ENCODE measurements at regions not wholly inside any gene's neighbourhood (a gene's known extent, or its start where the extent isn't known, plus 50 kb on each side); places are given as distances from the start of the nearest gene placed in this dataset.

GRCh38 chr4:92101737-92102172 lies 202.0 kb upstream of the GRID2 start:
- H3K27ac ChIP-seq (ENCODE audit: low read depth in 2 of 2, low read length in 1 of 2): no peak overlapping the region
- H3K4me2 ChIP-seq: no peak overlapping the region
- no peaks in the 10 kb centered on the region for H3F3A ChIP-seq (replicated peaks; ENCODE audit: insufficient read depth)
- H3K36me3 ChIP-seq (replicated peaks in 1 of 2; ENCODE audit: control insufficient read depth in 1 of 2, insufficient read depth in 2 of 2, low read length in 1 of 2): no peaks in the 10 kb centered on the region
- ChIA-PET POLR2A (no interaction called here), CTCF (no interaction called here)
- H3K4me1 ChIP-seq (ENCODE audit: control insufficient read depth in 1 of 2, insufficient read depth in 2 of 2, low read depth in 1 of 2, low read length in 1 of 2): peaks cover 0 to 7% of the 10 kb centered on the region in 2 experiments; a peak in 2 of 4 replicates
- H3K4me3 ChIP-seq (ENCODE audit: low read depth in 2 of 2, low read length in 1 of 2): no peak overlapping the region
- no peak overlapping the region for H3K9ac ChIP-seq
- no peaks in the 10 kb centered on the region for H3K27me3 ChIP-seq (ENCODE audit: insufficient read depth)
- no peaks in the 10 kb centered on the region for H3K9me3 ChIP-seq
- H2AFZ ChIP-seq (ENCODE audit: low read depth): no peak overlapping the region
- DNase-seq: no peak
- H3K9me2 ChIP-seq: no peaks in the 10 kb centered on the region
- no peaks in the 10 kb centered on the region for H3K79me2 ChIP-seq (ENCODE audit: insufficient read depth)
- TF ChIP-seq SMC3 (IDR thresholded peaks at IDR 0.05; ENCODE audit: low read depth, low read length) (no peak), TEAD4 (IDR thresholded peaks at IDR 0.05; ENCODE audit: borderline replicate concordance, insufficient read depth) (no peak), POLR2AphosphoS5 (IDR thresholded peaks at IDR 0.05; ENCODE audit: low read depth, low read length) (no peak), JUND (IDR thresholded peaks at IDR 0.05) (no peak), NFIC (IDR thresholded peaks at IDR 0.05; ENCODE audit: borderline replicate concordance) (no peak), CHD2 (IDR thresholded peaks at IDR 0.05; ENCODE audit: low read length, partially characterized antibody) (no peak), TAF1 (IDR thresholded peaks at IDR 0.05; ENCODE audit: borderline replicate concordance, low read depth, low read length) (no peak), RXRA (IDR thresholded peaks at IDR 0.05; ENCODE audit: borderline replicate concordance, low read depth) (no peak), EZH2phosphoT487 (IDR thresholded peaks at IDR 0.05; ENCODE audit: borderline replicate concordance, low read depth) (no peak), RAD21 (IDR thresholded peaks at IDR 0.05; ENCODE audit: low read length) (no peak), IRF3 (IDR thresholded peaks at IDR 0.05; ENCODE audit: low read depth, low read length) (no peak), RFX5 (IDR thresholded peaks at IDR 0.05; ENCODE audit: low read length) (no peak), RCOR1 (IDR thresholded peaks at IDR 0.05; ENCODE audit: low read length) (no peak), MEF2A (IDR thresholded peaks at IDR 0.05; ENCODE audit: borderline replicate concordance, low read depth) (no peak)
- TF ChIP-seq, protein P1, sequence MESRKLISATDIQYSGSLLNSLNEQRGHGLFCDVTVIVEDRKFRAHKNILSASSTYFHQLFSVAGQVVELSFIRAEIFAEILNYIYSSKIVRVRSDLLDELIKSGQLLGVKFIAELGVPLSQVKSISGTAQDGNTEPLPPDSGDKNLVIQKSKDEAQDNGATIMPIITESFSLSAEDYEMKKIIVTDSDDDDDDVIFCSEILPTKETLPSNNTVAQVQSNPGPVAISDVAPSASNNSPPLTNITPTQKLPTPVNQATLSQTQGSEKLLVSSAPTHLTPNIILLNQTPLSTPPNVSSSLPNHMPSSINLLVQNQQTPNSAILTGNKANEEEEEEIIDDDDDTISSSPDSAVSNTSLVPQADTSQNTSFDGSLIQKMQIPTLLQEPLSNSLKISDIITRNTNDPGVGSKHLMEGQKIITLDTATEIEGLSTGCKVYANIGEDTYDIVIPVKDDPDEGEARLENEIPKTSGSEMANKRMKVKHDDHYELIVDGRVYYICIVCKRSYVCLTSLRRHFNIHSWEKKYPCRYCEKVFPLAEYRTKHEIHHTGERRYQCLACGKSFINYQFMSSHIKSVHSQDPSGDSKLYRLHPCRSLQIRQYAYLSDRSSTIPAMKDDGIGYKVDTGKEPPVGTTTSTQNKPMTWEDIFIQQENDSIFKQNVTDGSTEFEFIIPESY (IDR thresholded peaks at IDR 0.05; ENCODE audit: borderline replicate concordance, low read depth): no peak
- TF ChIP-seq, protein P2, sequence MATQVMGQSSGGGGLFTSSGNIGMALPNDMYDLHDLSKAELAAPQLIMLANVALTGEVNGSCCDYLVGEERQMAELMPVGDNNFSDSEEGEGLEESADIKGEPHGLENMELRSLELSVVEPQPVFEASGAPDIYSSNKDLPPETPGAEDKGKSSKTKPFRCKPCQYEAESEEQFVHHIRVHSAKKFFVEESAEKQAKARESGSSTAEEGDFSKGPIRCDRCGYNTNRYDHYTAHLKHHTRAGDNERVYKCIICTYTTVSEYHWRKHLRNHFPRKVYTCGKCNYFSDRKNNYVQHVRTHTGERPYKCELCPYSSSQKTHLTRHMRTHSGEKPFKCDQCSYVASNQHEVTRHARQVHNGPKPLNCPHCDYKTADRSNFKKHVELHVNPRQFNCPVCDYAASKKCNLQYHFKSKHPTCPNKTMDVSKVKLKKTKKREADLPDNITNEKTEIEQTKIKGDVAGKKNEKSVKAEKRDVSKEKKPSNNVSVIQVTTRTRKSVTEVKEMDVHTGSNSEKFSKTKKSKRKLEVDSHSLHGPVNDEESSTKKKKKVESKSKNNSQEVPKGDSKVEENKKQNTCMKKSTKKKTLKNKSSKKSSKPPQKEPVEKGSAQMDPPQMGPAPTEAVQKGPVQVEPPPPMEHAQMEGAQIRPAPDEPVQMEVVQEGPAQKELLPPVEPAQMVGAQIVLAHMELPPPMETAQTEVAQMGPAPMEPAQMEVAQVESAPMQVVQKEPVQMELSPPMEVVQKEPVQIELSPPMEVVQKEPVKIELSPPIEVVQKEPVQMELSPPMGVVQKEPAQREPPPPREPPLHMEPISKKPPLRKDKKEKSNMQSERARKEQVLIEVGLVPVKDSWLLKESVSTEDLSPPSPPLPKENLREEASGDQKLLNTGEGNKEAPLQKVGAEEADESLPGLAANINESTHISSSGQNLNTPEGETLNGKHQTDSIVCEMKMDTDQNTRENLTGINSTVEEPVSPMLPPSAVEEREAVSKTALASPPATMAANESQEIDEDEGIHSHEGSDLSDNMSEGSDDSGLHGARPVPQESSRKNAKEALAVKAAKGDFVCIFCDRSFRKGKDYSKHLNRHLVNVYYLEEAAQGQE (IDR thresholded peaks at IDR 0.05; ENCODE audit: low read depth, low read length): no peak
- TF ChIP-seq, protein P3, sequence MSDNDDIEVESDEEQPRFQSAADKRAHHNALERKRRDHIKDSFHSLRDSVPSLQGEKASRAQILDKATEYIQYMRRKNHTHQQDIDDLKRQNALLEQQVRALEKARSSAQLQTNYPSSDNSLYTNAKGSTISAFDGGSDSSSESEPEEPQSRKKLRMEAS (IDR thresholded peaks at IDR 0.05; ENCODE audit: low read depth): no peak
- TF ChIP-seq, protein P4, sequence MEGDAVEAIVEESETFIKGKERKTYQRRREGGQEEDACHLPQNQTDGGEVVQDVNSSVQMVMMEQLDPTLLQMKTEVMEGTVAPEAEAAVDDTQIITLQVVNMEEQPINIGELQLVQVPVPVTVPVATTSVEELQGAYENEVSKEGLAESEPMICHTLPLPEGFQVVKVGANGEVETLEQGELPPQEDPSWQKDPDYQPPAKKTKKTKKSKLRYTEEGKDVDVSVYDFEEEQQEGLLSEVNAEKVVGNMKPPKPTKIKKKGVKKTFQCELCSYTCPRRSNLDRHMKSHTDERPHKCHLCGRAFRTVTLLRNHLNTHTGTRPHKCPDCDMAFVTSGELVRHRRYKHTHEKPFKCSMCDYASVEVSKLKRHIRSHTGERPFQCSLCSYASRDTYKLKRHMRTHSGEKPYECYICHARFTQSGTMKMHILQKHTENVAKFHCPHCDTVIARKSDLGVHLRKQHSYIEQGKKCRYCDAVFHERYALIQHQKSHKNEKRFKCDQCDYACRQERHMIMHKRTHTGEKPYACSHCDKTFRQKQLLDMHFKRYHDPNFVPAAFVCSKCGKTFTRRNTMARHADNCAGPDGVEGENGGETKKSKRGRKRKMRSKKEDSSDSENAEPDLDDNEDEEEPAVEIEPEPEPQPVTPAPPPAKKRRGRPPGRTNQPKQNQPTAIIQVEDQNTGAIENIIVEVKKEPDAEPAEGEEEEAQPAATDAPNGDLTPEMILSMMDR (IDR thresholded peaks at IDR 0.05): no peak
- H4K20me1 ChIP-seq (ENCODE audit: insufficient read depth): no peaks in the 10 kb centered on the region

Data from SK-N-SH (cell line).